ENCODE measurements at regions not wholly inside any gene's neighbourhood (a gene's known extent, or its start where the extent isn't known, plus 50 kb on each side); places are given as distances from the start of the nearest gene placed in this dataset.

GRCh38 chr6:144547409-144547808, 262.3 kb downstream of the UTRN start:
- TF ChIP-seq CTCF (IDR thresholded peaks at IDR 0.05) (no peak), POLR2AphosphoS5 (IDR thresholded peaks at IDR 0.05) (no peak), POLR2A (IDR thresholded peaks at IDR 0.05) (no peak), EP300 (IDR thresholded peaks at IDR 0.05) (no peak)

Measured in upper lobe of left lung (tissue), 4 donors.